ENCODE measurements at regions not wholly inside any gene's neighbourhood (a gene's known extent, or its start where the extent isn't known, plus 50 kb on each side); places are given as distances from the start of the nearest gene placed in this dataset.

GRCh38 chr12:126966498-126966897 is 1300.5 kb upstream of the TMEM132C start:
- TF ChIP-seq EZH2 (IDR thresholded peaks at IDR 0.05; ENCODE audit: borderline replicate concordance, insufficient read depth, low read depth, low read length, poor library complexity, severe bottlenecking) (no peak), CTCF (IDR thresholded peaks at IDR 0.05) (no peak)
- H3K27ac ChIP-seq (ENCODE audit: low read length in 2 of 2) = no peak overlapping the region
- H3K4me1 Mint-ChIP-seq = no peaks in the 10 kb centered on the region

GRCh38 chr12:126967152-126967551 is 1299.8 kb upstream of the TMEM132C start:
- no peak overlapping the region for H3K27ac Mint-ChIP-seq
- no peak overlapping the region for H2AFZ ChIP-seq (ENCODE audit: insufficient read depth, low read depth, low read length, poor library complexity, severe bottlenecking)
- no peaks in the 10 kb centered on the region for H3K27me3 ChIP-seq (replicated peaks in 1 of 4; ENCODE audit: control extremely low read depth in 1 of 4, control insufficient read depth in 3 of 4, insufficient read depth in 4 of 4, low read length in 3 of 4)
- H3K4me3 Mint-ChIP-seq = no peak overlapping the region
- 87% methylated on average over 3 of the region's 5 CpGs for WGBS (ENCODE audit: insufficient coverage)
- H3K27me3 Mint-ChIP-seq = no peaks in the 10 kb centered on the region
- H3K36me3 ChIP-seq (replicated peaks in 1 of 2; ENCODE audit: control extremely low read depth in 1 of 2, control insufficient read depth in 1 of 2, extremely low read depth in 1 of 2, insufficient read depth in 2 of 2, low read length in 1 of 2) = no peaks in the 10 kb centered on the region
- no peaks in the 10 kb centered on the region for H3K79me2 ChIP-seq (ENCODE audit: control insufficient read depth, insufficient read depth, low read length)
- no peaks in the 10 kb centered on the region for H4K20me1 ChIP-seq (ENCODE audit: control insufficient read depth, insufficient read depth, low read length, poor library complexity, severe bottlenecking)
- H3K9me3 Mint-ChIP-seq (ENCODE audit: insufficient read depth) = peaks cover 2% of the 10 kb centered on the region
- no peaks in the 10 kb centered on the region for H3K4me1 Mint-ChIP-seq
- ChIA-PET POLR2A (no interaction called here), CTCF (no interaction called here)
- no peak overlapping the region for H3K27ac ChIP-seq (ENCODE audit: low read length in 2 of 2)
- TF ChIP-seq CTCF (IDR thresholded peaks at IDR 0.05) (no peak), EZH2 (IDR thresholded peaks at IDR 0.05; ENCODE audit: borderline replicate concordance, insufficient read depth, low read depth, low read length, poor library complexity, severe bottlenecking) (no peak)
- intact Hi-C loops (cut with micrococcal nuclease) = no loop called here
- ATAC-seq (ENCODE audit: low read depth) (no peak), DNase-seq (no peak)
- H3K9me3 ChIP-seq (ENCODE audit: control extremely low read depth in 1 of 3, control insufficient read depth in 2 of 3, insufficient read depth in 1 of 3, low read length in 2 of 3) = peaks cover 0 to 2% (median 0%) of the 10 kb centered on the region in 3 donors
- H3K4me2 ChIP-seq (replicated peaks; ENCODE audit: low read depth, low read length, poor library complexity, severe bottlenecking) = no peak overlapping the region
- no peak overlapping the region for H3K4me3 ChIP-seq (ENCODE audit: control extremely low read depth in 1 of 5, extremely low read depth in 1 of 5, insufficient read depth in 1 of 5, low read depth in 2 of 5, low read length in 4 of 5)
- no peaks in the 10 kb centered on the region for H3K4me1 ChIP-seq (ENCODE audit: control insufficient read depth in 2 of 2, insufficient read depth in 2 of 2, low read length in 2 of 2)
- H3K9ac ChIP-seq (ENCODE audit: low read length) = no peak overlapping the region

More at GRCh38 chr12:126966498-126966897, 1300.5 kb upstream of the TMEM132C start:
- H3K9ac ChIP-seq (ENCODE audit: low read length) = no peak overlapping the region
- H3K79me2 ChIP-seq (ENCODE audit: control insufficient read depth, insufficient read depth, low read length) = no peaks in the 10 kb centered on the region
- peaks cover 2% of the 10 kb centered on the region for H3K9me3 Mint-ChIP-seq (ENCODE audit: insufficient read depth)
- POLR2A ChIA-PET = no interaction called here
- CTCF ChIA-PET = no interaction called here
- no peak overlapping the region for H3K27ac Mint-ChIP-seq
- DNase-seq = no peak
- no peaks in the 10 kb centered on the region for H3K27me3 ChIP-seq (replicated peaks in 1 of 4; ENCODE audit: control extremely low read depth in 1 of 4, control insufficient read depth in 3 of 4, insufficient read depth in 4 of 4, low read length in 3 of 4)
- H4K20me1 ChIP-seq (ENCODE audit: control insufficient read depth, insufficient read depth, low read length, poor library complexity, severe bottlenecking) = no peaks in the 10 kb centered on the region
- WGBS (ENCODE audit: insufficient coverage) = no CpG with 5 or more reads among the region's 3 CpGs
- intact Hi-C loops (cut with micrococcal nuclease) = no loop called here
- no peak overlapping the region for H3K4me2 ChIP-seq (replicated peaks; ENCODE audit: low read depth, low read length, poor library complexity, severe bottlenecking)
- H3K27me3 Mint-ChIP-seq = no peaks in the 10 kb centered on the region
- H3K4me1 ChIP-seq (ENCODE audit: control insufficient read depth in 2 of 2, insufficient read depth in 2 of 2, low read length in 2 of 2) = no peaks in the 10 kb centered on the region
- no peak overlapping the region for H2AFZ ChIP-seq (ENCODE audit: insufficient read depth, low read depth, low read length, poor library complexity, severe bottlenecking)
- H3K4me3 Mint-ChIP-seq = no peak overlapping the region
- H3K36me3 ChIP-seq (replicated peaks in 1 of 2; ENCODE audit: control extremely low read depth in 1 of 2, control insufficient read depth in 1 of 2, extremely low read depth in 1 of 2, insufficient read depth in 2 of 2, low read length in 1 of 2) = no peaks in the 10 kb centered on the region
- no peak overlapping the region for H3K4me3 ChIP-seq (ENCODE audit: control extremely low read depth in 1 of 5, extremely low read depth in 1 of 5, insufficient read depth in 1 of 5, low read depth in 2 of 5, low read length in 4 of 5)
- no peak for ATAC-seq (ENCODE audit: low read depth)
- H3K9me3 ChIP-seq (ENCODE audit: control extremely low read depth in 1 of 3, control insufficient read depth in 2 of 3, insufficient read depth in 1 of 3, low read length in 2 of 3) = peaks cover 0 to 2% (median 0%) of the 10 kb centered on the region in 3 donors

Data from B cell (primary cell).